HG02642 (cell line): ENCODE measurements at regions not wholly inside any gene's neighbourhood (a gene's known extent, or its start where the extent isn't known, plus 50 kb on each side); places are given as distances from the start of the nearest gene placed in this dataset.
"Not testable (repeated sequence)": the region's sequence is repeated elsewhere in the genome, so short reads cannot be mapped to it uniquely, and the experiment has no call there.

ENCODE experiments used
- ATAC-seq: cut with Tn5 transposase; IDR thresholded peaks from one replicate; pipeline ENCODE4 v1.9.1; 2021; ENCODE audit warnings: mild to moderate bottlenecking; ENCODE audit not compliant: unreplicated experiment, poor library complexity

- no peak for ATAC-seq
These were observed 153.6 kb downstream of the HRH4 start for GRCh38 chr18:24613896-24614640.

- ATAC-seq, result no peak
These were observed 156.2 kb downstream of the HRH4 start for GRCh38 chr18:24616653-24617052.

- not testable (repeated sequence) for ATAC-seq
These were observed 164.0 kb downstream of the HRH4 start for GRCh38 chr18:24624421-24624820.

GRCh38 chr18:24627644-24628315 is 167.3 kb downstream of the HRH4 start:
- no peak for ATAC-seq

- no peak for ATAC-seq
These were observed 167.9 kb downstream of the HRH4 start for GRCh38 chr18:24628326-24628725.

GRCh38 chr18:24629921-24630320 is 169.5 kb downstream of the HRH4 start:
- ATAC-seq, result no peak

GRCh38 chr18:24630346-24630880 is 170.0 kb downstream of the HRH4 start:
- no peak for ATAC-seq

GRCh38 chr18:24631243-24632025 is 171.0 kb downstream of the HRH4 start:
- ATAC-seq, result no peak

GRCh38 chr18:24632158-24632988 is 171.9 kb downstream of the HRH4 start:
- no peak for ATAC-seq

GRCh38 chr18:24633121-24633520 is 172.7 kb downstream of the HRH4 start:
- ATAC-seq, result no peak

GRCh38 chr18:24649571-24649970 is 189.1 kb downstream of the HRH4 start:
- no peak for ATAC-seq

- ATAC-seq, result no peak
These were observed 191.0 kb downstream of the HRH4 start for GRCh38 chr18:24651434-24651833.

- no peak for ATAC-seq
These were observed 195.6 kb downstream of the HRH4 start for GRCh38 chr18:24656050-24656449.

- ATAC-seq, result no peak
These were observed 196.4 kb downstream of the HRH4 start for GRCh38 chr18:24656551-24657443.

GRCh38 chr18:24657444-24657842 is 197.0 kb downstream of the HRH4 start:
- ATAC-seq, result no peak

GRCh38 chr18:24658302-24658701 is 197.9 kb downstream of the HRH4 start:
- ATAC-seq, result no peak

GRCh38 chr18:24659827-24660720 is 199.6 kb downstream of the HRH4 start:
- ATAC-seq, result no peak

GRCh38 chr18:24660956-24661355 is 200.5 kb downstream of the HRH4 start:
- no peak for ATAC-seq
